Prostate gland (tissue), 2 donors: ENCODE measurements at regions not wholly inside any gene's neighbourhood (a gene's known extent, or its start where the extent isn't known, plus 50 kb on each side); places are given as distances from the start of the nearest gene placed in this dataset.

Source experiments
- CTCF ChIP-seq, 4 experiments: fragments of 200-600 bp in 2 of 4; fragments of 450-650 bp in 2 of 4; sonication (generic) in 2 of 4; IDR thresholded peaks; 1 replicate in 3 of 4; 2 replicates in 1 of 4; pipeline ENCODE4 v1.5.1; 2016 to 2019; ENCODE audit warnings: antibody characterized with exemption in 4 of 4, mild to moderate bottlenecking in 2 of 4, moderate library complexity in 2 of 4
- POLR2A ChIP-seq: fragments of 450-650 bp; IDR thresholded peaks from one replicate; pipeline ENCODE4 v1.6.1; 2016; ENCODE audit warnings: antibody characterized with exemption, mild to moderate bottlenecking
- POLR2AphosphoS5 ChIP-seq: sonication (generic); formaldehyde crosslinking; IDR thresholded peaks from one replicate; pipeline ENCODE4 v1.6.1; 2017; ENCODE audit warnings: antibody characterized with exemption

- no peak for TF ChIP-seq CTCF (IDR thresholded peaks at IDR 0.05)
- no peak for TF ChIP-seq POLR2AphosphoS5
- no peak for TF ChIP-seq POLR2A
Observed at GRCh38 chr2:123738643-123739042, 286.4 kb upstream of the CNTNAP5 start.
